GM23248 (cell line): ENCODE measurements at regions not wholly inside any gene's neighbourhood (a gene's known extent, or its start where the extent isn't known, plus 50 kb on each side); places are given as distances from the start of the nearest gene placed in this dataset.

Source experiments
- EZH2 ChIP-seq: fragments of 200-600 bp; sonication (generic); IDR thresholded peaks from 2 replicates; pipeline ENCODE4 v1.6.1; 2018; ENCODE audit warnings: antibody characterized with exemption, mild to moderate bottlenecking; ENCODE audit not compliant: insufficient read depth, poor library complexity, severe bottlenecking
- EZH2phosphoT487 ChIP-seq: fragments of 200-600 bp; sonication (generic); IDR thresholded peaks from 2 replicates; pipeline ENCODE4 v1.6.1; 2018; ENCODE audit warnings: antibody characterized with exemption, moderate library complexity, mild to moderate bottlenecking, low read depth; ENCODE audit not compliant: insufficient read depth

- TF ChIP-seq EZH2phosphoT487 (no peak), EZH2 (no peak)
These were observed 421.9 kb upstream of the PRICKLE1 start for GRCh38 chr12:43011383-43011926.
